Activated naive CD4-positive, alpha-beta T cell treated with Interleukin-2 at 50 U/mL for 16 hours (primary cell): ENCODE measurements at regions not wholly inside any gene's neighbourhood (a gene's known extent, or its start where the extent isn't known, plus 50 kb on each side); places are given as distances from the start of the nearest gene placed in this dataset.

Experiments
- DNase-seq: peaks from one replicate; pipeline ENCODE4 v3.0.0-alpha.2; 2020

GRCh38 chr11:103530257-103530656, 421.0 kb downstream of the DYNC2H1 start:
- no peak for DNase-seq

DNA sequence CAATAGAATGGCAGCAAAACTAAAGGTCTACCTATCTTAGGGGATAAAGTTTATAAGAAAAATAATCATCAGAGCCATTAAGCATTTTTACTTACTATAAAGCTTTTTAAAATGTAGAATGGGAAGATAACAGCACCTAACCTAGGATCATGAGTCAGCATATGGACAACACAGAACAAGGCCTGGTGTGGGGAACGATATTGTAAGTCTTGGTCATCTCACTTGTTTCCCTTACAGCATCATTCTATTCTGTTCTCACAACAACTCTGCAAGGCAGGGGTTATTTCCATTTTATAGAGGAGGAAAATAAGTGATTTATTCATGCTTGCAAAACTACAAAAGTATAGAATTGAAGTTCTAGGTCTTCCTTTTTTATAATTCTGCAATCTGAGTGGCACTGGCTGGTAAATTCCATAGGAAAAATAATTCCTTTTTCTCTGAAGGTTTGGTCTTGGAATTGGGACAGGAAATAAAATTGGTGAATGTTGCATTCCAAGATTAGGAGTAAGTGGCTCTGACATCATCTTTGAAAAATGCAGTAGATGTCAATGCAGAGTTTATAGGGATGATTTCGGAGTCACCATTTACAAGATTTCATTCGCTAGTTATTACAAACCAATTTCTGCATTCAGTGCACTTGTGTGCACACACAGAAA, 423.0 kb downstream of the DYNC2H1 start:
- no peak for DNase-seq

DNA sequence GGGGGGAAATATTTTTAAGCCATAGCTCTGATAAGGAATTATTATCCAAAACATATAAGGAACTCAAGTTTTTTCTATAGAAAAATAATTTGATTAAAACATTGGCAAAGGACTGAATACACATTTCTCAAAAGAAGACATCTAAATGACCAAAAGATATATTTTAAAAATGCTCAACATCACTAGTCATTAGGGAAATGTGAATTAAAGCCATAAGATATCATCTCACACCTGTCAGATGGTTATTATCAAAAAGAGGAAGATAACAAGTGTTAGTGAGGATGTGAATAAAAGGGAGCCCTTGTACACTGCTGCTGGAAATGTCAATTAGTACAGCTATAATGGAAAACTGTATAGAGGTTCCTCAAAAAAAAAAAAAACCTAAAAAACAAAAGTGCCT, 425.0 kb downstream of the DYNC2H1 start:
- no peak for DNase-seq

DNA sequence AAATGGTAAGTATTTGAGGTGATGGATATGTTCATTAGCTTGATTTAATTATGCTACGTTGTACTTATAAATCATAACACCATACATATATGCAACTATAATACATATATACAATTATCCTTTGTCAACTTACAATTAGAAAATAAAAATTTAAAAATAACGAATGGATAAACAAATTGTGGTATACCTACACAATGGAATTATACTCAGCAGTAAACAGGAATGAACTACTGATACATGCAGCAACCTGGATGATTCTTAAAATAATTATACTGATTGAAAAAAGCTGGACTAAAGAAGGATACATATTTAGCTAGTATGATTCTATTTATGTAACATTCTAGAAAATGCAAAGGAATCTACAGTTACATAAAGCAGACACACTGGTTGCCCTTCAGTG, 425.7 kb downstream of the DYNC2H1 start:
- DNase-seq: no peak

- no peak for DNase-seq
These were observed 427.1 kb downstream of the DYNC2H1 start for GRCh38 chr11:103536335-103536722.

DNA sequence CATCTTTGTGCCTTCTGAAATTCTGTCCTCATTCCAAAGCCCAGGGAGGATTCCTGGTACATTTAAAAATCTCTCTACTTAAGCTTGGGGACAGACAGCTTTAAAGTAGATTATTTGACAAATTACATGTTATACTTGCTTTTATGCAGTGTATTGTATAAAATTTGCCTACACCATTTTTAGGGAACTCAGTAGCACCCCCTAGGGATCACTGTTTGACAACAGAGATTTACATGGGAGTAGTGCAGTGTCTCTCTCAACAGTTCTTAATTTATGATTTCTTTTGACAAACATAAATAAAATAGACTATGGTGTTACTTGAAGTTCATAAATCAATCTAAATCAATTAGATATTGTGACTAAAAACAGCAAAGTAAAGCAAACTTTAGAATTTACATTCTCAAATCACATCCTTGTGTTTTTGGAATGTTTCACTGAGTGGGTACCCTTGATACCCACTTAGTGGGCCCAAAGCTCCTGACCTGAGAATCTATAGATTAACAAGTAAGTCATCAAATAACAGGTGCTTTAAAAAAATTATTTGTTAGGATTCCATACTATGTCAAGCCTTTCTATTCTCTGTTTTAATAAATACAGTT, 428.8 kb downstream of the DYNC2H1 start:
- no peak for DNase-seq

- DNase-seq: no peak
These were observed 429.9 kb downstream of the DYNC2H1 start for GRCh38 chr11:103539166-103539565.

- no peak for DNase-seq
These were observed 432.1 kb downstream of the DYNC2H1 start for GRCh38 chr11:103541186-103541795.

DNA sequence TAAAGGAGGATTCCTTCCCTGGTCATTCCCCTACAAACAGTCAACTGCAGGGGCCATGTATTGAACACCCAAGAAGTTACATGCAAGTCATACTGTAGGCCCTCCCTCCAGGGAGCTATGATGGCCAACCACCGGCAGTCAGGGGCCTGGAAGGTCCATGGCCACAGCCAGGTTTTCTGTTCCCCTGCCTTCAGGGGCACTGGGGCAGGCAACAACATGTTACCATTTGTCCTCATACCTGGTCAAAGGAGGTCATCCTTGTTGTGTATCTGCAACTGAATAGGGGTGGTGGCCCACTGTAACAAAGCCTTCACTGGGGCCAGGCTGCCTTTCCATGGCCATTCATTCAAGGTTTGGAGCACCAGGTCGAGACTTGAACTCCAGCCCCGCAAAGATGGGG, 433.6 kb downstream of the DYNC2H1 start:
- no peak for DNase-seq

- no peak for DNase-seq
These were observed 434.2 kb downstream of the DYNC2H1 start for GRCh38 chr11:103543456-103543855.

DNA sequence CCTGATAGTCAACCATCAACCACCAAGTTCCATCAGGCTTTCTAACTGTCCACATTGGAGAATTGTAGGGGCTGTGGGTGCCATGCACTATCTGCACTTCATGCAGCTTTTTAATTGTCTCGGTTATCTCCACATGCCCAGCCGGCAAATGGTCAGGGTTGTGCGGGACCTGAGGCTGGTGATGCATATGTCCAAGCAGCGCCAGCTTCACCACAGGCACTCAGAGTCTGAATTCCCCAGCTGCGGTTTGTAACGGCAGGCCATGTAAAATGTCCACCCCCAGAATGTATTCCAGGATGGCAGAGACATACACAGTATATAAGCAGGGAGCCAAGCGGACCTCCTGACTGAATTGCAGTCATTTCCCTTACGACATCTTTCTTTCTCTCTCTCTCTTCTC, 435.6 kb downstream of the DYNC2H1 start:
- no peak for DNase-seq

DNA sequence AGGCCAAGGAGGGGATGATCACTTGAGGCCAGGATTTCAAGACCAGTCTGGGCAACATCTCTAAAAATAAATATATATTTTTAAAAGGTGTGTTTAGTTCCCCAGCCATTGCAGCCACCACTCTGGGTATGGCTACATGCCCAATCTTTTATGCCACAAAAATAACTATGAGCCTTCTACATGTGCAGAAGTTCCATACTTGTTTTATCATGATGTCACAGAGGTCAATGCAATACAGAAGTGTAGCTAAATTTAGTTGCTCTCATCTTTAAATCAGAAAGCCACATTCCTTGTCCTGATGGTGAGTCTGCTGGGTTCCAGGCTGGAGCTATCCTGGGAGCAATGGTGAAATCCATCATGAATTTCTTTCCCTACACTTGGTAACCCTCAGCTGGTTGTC, 436.3 kb downstream of the DYNC2H1 start:
- no peak for DNase-seq

DNA sequence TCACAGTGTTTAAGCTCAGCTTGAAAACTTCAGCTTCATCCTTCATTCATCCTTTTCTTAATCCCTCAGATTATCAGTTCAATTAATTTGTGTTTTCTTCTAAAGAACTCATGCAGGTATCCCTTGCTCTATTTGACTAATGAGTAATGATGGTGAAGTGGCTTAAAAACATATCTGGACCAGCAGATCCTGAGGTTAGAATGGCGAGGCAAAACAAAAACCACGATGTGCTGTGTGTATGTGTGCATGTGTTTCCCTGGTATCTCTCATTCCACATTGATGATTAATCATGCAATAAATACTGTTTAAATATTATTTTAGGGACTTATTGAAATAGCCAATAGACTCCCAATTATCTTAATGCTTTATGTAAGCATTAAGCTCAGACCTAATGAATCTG, 437.0 kb downstream of the DYNC2H1 start:
- DNase-seq: no peak

DNA sequence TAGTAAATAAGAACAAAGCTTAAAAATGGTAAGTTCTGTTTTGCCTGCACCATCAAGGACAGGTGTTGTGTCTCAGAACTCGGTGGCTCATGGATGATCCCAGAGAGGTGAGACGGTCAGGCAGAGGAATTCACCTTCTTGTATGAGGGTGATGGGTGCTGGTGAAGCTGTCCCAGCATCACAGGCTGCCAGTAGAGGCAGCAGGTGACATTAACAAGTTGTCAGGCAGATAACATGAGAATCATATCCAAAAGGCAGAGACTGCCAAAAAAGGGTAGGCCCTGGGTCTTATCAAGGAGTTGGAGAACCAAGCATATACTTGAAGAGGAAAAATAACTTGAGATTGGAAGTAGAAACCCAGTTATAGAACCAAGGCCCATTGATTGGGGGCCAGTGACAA, 437.8 kb downstream of the DYNC2H1 start:
- DNase-seq: no peak

DNA sequence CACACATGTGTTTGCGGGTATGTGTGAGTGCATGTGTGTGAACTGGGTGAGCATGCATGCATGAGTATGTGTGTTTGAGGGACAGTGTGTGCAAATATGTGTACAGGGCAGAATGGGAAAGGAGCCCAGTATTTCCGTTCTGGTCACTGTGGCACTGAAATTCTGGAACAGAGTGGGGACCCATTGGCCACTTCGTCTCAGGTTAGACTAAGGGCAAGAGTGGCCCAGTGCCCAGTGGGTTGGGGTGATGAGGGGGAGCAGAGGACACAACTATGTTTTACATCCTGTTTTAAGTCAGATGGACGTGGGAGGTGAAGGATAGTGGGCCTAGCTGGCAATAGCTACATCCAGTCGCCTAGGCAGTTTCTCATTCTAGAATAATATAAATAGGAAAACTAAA, 438.5 kb downstream of the DYNC2H1 start:
- no peak for DNase-seq

- no peak for DNase-seq
These were observed 439.6 kb downstream of the DYNC2H1 start for GRCh38 chr11:103548838-103549237.

DNA sequence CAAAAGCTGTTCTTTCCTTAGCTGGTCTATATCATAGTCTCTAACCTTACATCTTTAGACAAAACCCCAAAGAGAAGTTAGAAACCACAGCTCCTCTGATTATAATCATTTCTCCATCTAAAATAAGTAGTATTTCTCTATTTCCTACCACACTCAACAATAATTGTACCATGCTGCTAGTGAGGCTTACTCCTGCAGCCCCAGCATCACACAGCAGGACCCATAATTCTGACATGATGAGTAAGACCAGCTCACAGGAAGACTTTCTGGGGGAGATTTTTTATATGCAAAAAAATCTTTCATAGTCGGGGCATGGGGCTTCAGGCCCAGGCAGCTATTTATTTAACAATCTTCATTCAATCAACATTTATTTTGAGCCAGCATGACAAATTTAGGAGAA, 441.6 kb downstream of the DYNC2H1 start:
- no peak for DNase-seq

DNA sequence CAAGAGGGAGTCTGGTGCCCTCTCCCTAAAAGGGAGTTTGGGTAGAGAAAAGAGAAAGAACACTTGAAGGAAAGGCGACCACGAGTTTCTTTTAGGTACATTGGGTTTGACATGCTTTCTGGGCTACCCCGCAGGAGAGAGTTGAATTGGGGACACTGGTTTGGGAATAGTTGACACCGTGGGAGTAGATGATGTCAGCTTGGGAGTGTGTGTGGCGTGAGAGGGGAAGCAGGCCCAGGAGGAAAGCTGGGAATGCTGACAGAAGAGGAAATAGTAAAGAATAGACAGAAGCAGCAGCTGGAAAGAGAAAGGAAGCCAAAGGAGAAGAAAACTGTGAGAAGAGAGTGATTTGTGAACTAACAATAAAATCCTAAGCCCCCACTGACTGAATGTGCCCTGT, 442.9 kb downstream of the DYNC2H1 start:
- DNase-seq: no peak

DNA sequence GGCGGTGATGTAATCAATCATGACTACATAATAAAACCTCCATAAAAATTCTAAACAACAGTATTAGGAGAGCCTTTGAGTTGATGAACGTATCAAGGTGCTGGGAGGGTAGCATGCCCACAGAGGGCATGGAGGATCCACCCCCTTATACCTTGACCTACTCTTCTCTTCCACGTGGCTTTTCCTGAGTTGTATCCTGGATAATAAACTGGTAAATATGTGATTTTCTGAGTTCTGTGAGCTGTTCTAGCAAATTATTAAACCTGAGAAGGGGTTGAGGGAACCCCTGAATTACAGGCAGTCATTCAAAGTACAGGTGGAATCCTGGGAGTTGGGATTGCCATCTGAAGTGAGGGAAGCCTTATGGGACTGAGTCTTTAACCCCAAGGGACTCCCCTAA, 446.9 kb downstream of the DYNC2H1 start:
- DNase-seq: no peak

- DNase-seq: no peak
These were observed 456.9 kb downstream of the DYNC2H1 start for GRCh38 chr11:103566116-103566515.

- DNase-seq: no peak
These were observed 454.7 kb upstream of the DDI1 start for GRCh38 chr11:103581760-103582159.

DNA sequence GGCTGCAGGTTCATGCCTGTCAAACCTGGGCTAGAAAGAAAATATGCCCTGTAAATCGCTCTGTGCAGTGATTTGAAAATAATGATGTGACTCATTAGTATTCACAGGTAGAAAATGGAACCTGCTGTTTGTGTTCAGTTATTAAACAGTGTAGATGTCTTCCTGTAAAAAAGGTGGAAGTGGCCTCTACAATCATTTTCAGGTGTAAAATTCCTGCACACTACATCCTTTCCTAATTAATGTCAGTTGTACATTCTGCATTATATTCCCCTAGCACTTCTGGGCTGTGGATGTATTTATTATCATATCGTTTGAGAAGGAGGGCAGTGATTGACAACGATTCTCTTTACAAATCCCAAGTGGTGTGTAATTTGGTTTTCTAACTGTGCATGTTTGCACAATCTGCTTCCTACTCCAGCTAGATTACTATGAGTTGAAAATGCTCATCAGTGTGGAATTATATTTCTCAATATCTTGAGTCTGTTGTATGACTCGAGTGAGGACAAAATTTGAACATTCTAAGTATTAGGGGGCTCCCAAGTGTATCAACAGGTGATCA, 454.0 kb upstream of the DDI1 start:
- DNase-seq: no peak

DNA sequence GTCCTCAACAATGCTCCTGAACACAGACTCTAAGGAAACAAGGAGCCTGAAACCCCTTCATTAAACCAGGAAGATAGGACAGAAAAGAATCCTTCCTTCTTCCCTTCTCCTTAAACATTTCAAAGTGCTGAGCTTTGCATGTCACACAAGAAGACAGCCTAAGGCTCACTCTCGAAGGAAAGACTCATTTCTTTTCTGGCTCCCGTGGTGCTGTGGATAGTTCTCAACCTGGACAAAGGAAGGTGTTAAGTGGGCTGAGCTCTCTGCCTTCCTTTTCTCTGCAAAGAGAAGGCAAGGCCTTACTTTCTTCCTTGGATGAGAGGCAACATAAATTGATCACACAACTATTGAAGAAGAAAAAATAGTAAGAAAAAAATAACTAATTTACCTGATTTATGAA, 452.4 kb upstream of the DDI1 start:
- no peak for DNase-seq

- DNase-seq: no peak
These were observed 451.7 kb upstream of the DDI1 start for GRCh38 chr11:103584720-103585119.

DNA sequence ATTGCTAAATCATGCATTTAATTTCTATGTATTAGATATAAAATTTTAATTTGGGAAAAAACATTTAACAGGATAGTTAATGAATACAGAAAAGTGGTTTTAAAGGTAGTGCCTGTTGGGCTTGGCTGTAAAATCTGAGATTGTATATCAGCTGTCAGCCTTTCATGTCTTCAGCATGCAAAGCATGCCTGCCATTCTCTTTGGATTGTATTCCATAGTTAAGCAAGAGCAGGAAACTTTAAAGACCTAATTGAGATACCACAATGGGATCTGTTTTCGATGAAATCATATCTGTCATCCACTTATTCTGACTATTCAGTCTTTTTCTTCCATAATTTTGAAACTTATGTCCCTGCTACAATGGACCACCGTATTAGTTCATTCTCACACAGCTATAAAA, 451.0 kb upstream of the DDI1 start:
- no peak for DNase-seq
